SK-N-SH treated with all-trans-retinoic acid at 6 μM for 48 hours (cell line): ENCODE measurements at regions not wholly inside any gene's neighbourhood (a gene's known extent, or its start where the extent isn't known, plus 50 kb on each side); places are given as distances from the start of the nearest gene placed in this dataset.
"Not testable (repeated sequence)": the region's sequence is repeated elsewhere in the genome, so short reads cannot be mapped to it uniquely, and the experiment has no call there.

Experiments
- ATAC-seq: fragments of 200-7000 bp; cut with Tn5 transposase; 3 replicates; pipeline ENCODE4 v1.9.1; 2020; ENCODE audit warnings: mild to moderate bottlenecking, moderate library complexity
- ARNTL ChIP-seq: fragments of 450-650 bp; formaldehyde crosslinking; IDR thresholded peaks from 2 replicates; pipeline ENCODE4 v1.5.0; 2020; ENCODE audit warnings: low read depth, mild to moderate bottlenecking, moderate library complexity, borderline replicate concordance
- CSDC2 ChIP-seq: fragments of 250-450 bp; sonication (Bioruptor Pico); IDR thresholded peaks from 2 replicates; pipeline ENCODE4 v1.5.0; 2020; ENCODE audit warnings: mild to moderate bottlenecking, moderate library complexity
- ESRRG ChIP-seq: fragments of 250-450 bp; sonication (Bioruptor Pico); IDR thresholded peaks from 2 replicates; pipeline ENCODE4 v1.6.1; 2021; ENCODE audit warnings: mild to moderate bottlenecking
- GLIS3 ChIP-seq: fragments of 250-450 bp; sonication (Bioruptor Pico); IDR thresholded peaks from 2 replicates; pipeline ENCODE4 v1.5.0; 2020; ENCODE audit warnings: mild to moderate bottlenecking, moderate library complexity
- ISL1 ChIP-seq: fragments of 250-450 bp; sonication (Bioruptor Pico); IDR thresholded peaks from 2 replicates; pipeline ENCODE4 v2.1.2; 2022; ENCODE audit warnings: mild to moderate bottlenecking, moderate library complexity
- OSR1 ChIP-seq: fragments of 250-450 bp; sonication (Bioruptor Pico); IDR thresholded peaks from 2 replicates; pipeline ENCODE4 v1.8.0; 2022; ENCODE audit warnings: moderate library complexity, mild to moderate bottlenecking, inconsistent platforms
- PPARA ChIP-seq: fragments of 250-450 bp; sonication (Bioruptor Pico); IDR thresholded peaks from 2 replicates; pipeline ENCODE4 v1.5.0; 2020; ENCODE audit warnings: mild to moderate bottlenecking, borderline replicate concordance
- RARB ChIP-seq: fragments of 250-450 bp; sonication (Bioruptor Pico); IDR thresholded peaks from 2 replicates; pipeline ENCODE4 v1.8.0; 2021; ENCODE audit warnings: mild to moderate bottlenecking, moderate library complexity
- SNAI2 ChIP-seq: fragments of 250-450 bp; sonication (Bioruptor Pico); IDR thresholded peaks from 2 replicates; pipeline ENCODE4 v1.5.0; 2020; ENCODE audit warnings: mild to moderate bottlenecking, moderate library complexity
- TCF4 ChIP-seq: fragments of 250-450 bp; sonication (Bioruptor Pico); IDR thresholded peaks from 2 replicates; pipeline ENCODE4 v1.8.0; 2021; ENCODE audit warnings: mild to moderate bottlenecking, moderate library complexity, borderline replicate concordance
- ZFP3 ChIP-seq: fragments of 250-450 bp; sonication (Bioruptor Pico); IDR thresholded peaks from 2 replicates; pipeline ENCODE4 v1.5.0; 2020; ENCODE audit warnings: mild to moderate bottlenecking, moderate library complexity
- ZFP30 ChIP-seq: fragments of 450-650 bp; formaldehyde crosslinking; IDR thresholded peaks from 2 replicates; pipeline ENCODE4 v1.5.0; 2022; ENCODE audit warnings: mild to moderate bottlenecking, moderate library complexity
- ZNF565 ChIP-seq: fragments of 450-650 bp; formaldehyde crosslinking; conservative IDR thresholded peaks from 2 replicates; pipeline ENCODE4 v1.5.0; 2020; ENCODE audit warnings: low read depth, mild to moderate bottlenecking, moderate library complexity
- ZNF70 ChIP-seq: fragments of 450-650 bp; formaldehyde crosslinking; IDR thresholded peaks from 2 replicates; pipeline ENCODE4 v1.5.0; 2020; ENCODE audit warnings: mild to moderate bottlenecking, moderate library complexity
- ZNF8 ChIP-seq: fragments of 450-650 bp; formaldehyde crosslinking; IDR thresholded peaks from 2 replicates; pipeline ENCODE4 v1.5.0; 2020; ENCODE audit warnings: mild to moderate bottlenecking, moderate library complexity
- TF ChIP-seq, protein P1 (sequence below): fragments of 250-450 bp; sonication (Bioruptor Pico); IDR thresholded peaks from 2 replicates; pipeline ENCODE4 v1.5.0; 2020; ENCODE audit warnings: mild to moderate bottlenecking, moderate library complexity
- TF ChIP-seq, protein P2 (sequence below): fragments of 250-450 bp; sonication (Bioruptor Pico); IDR thresholded peaks from 2 replicates; pipeline ENCODE4 v1.5.1; 2021; ENCODE audit warnings: mild to moderate bottlenecking, moderate library complexity
- TF ChIP-seq, protein P3 (sequence below): fragments of 250-450 bp; sonication (Bioruptor Pico); IDR thresholded peaks from 2 replicates; pipeline ENCODE4 v1.5.1; 2020; ENCODE audit warnings: low read depth, mild to moderate bottlenecking, moderate library complexity
- TF ChIP-seq, protein P4 (sequence below): fragments of 250-450 bp; sonication (Bioruptor Pico); IDR thresholded peaks from 2 replicates; pipeline ENCODE4 v1.8.0; 2021; ENCODE audit warnings: low read depth, mild to moderate bottlenecking, moderate library complexity, borderline replicate concordance

DNA sequence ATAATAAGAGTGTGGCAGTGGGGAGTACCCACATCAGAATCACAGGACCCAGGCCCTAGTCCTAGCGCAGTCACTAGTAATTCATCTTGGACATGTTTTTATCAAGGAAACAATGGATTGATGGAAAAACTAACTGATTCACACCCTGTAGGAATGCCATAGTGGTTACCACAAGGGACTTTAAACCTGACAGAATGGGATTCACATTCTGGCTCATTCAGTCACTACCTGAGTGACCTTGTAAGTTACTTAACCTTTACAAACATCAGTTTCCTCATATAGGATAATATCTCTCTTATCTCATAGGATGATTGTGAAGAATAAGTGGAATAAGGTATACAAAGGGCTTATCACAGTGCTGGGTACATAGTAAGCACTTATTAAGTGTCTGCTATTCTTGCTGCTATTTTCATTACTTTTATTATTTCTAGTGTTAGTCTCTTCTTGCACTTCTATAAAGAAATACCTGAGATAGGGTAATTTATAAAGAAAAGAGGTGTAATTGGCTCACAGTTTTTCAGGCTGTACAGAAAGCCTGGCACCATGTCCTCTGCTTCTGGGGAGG is 247.5 kb upstream of the KLF3 start:
- no peak for ATAC-seq
- TF ChIP-seq CSDC2 (CRISPR knock-in tag): no peak
- TF ChIP-seq TCF4 (CRISPR knock-in tag): no peak
- no peak for TF ChIP-seq ZFP3 (CRISPR knock-in tag)
- no peak for TF ChIP-seq ZNF565 (CRISPR knock-in tag)
- no peak for TF ChIP-seq RARB (CRISPR knock-in tag)
- TF ChIP-seq, protein P1, sequence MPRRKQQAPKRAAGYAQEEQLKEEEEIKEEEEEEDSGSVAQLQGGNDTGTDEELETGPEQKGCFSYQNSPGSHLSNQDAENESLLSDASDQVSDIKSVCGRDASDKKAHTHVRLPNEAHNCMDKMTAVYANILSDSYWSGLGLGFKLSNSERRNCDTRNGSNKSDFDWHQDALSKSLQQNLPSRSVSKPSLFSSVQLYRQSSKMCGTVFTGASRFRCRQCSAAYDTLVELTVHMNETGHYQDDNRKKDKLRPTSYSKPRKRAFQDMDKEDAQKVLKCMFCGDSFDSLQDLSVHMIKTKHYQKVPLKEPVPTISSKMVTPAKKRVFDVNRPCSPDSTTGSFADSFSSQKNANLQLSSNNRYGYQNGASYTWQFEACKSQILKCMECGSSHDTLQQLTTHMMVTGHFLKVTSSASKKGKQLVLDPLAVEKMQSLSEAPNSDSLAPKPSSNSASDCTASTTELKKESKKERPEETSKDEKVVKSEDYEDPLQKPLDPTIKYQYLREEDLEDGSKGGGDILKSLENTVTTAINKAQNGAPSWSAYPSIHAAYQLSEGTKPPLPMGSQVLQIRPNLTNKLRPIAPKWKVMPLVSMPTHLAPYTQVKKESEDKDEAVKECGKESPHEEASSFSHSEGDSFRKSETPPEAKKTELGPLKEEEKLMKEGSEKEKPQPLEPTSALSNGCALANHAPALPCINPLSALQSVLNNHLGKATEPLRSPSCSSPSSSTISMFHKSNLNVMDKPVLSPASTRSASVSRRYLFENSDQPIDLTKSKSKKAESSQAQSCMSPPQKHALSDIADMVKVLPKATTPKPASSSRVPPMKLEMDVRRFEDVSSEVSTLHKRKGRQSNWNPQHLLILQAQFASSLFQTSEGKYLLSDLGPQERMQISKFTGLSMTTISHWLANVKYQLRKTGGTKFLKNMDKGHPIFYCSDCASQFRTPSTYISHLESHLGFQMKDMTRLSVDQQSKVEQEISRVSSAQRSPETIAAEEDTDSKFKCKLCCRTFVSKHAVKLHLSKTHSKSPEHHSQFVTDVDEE (CRISPR knock-in tag): no peak
- TF ChIP-seq GLIS3 (CRISPR knock-in tag): no peak
- TF ChIP-seq, protein P2, sequence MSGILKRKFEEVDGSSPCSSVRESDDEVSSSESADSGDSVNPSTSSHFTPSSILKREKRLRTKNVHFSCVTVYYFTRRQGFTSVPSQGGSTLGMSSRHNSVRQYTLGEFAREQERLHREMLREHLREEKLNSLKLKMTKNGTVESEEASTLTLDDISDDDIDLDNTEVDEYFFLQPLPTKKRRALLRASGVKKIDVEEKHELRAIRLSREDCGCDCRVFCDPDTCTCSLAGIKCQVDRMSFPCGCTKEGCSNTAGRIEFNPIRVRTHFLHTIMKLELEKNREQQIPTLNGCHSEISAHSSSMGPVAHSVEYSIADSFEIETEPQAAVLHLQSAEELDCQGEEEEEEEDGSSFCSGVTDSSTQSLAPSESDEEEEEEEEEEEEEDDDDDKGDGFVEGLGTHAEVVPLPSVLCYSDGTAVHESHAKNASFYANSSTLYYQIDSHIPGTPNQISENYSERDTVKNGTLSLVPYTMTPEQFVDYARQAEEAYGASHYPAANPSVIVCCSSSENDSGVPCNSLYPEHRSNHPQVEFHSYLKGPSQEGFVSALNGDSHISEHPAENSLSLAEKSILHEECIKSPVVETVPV (CRISPR knock-in tag): no peak
- TF ChIP-seq SNAI2: no peak
- TF ChIP-seq ZNF70: no peak
- no peak for TF ChIP-seq ZNF8 (CRISPR knock-in tag)

DNA sequence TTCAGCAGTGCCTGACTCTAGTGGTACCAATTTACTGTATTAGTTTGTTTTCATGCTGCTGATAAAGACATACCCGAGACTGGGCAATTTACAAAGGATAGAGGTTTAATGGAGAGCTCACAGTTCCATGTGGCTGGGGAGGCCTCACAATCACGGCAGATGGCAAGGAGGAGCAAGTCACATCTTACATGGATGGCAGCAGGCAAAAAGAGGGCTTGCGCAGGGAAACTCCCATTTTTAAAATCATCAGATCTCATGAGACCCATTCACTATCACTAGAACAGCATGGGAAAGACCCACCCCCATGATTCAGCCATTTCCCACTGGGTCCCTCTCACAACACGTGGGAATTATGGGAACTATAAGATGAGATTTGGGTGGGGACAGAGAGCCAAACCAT is 243.7 kb upstream of the KLF3 start:
- not testable (repeated sequence) for ATAC-seq

DNA sequence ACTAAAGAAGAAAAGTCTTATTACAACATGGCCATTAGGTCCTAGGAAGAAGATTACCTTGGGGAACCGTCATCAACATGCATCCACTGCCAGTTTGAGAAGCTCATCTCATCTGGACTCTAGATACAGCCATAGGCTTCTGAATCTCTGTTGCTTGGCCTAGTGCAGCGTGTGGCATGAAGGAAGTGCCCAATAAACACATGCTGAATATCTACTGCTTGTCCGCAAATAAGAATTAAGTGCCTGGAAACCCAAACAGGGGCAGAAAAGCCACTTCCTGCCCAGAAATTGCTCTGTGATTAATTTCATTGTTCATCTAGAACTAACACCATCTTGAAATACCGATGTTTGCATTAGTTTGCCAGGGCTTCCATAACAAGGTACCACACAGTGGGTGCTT is 241.1 kb upstream of the KLF3 start:
- no peak for ATAC-seq
- no peak for TF ChIP-seq ZNF70
- no peak for TF ChIP-seq OSR1
- TF ChIP-seq, protein P3, sequence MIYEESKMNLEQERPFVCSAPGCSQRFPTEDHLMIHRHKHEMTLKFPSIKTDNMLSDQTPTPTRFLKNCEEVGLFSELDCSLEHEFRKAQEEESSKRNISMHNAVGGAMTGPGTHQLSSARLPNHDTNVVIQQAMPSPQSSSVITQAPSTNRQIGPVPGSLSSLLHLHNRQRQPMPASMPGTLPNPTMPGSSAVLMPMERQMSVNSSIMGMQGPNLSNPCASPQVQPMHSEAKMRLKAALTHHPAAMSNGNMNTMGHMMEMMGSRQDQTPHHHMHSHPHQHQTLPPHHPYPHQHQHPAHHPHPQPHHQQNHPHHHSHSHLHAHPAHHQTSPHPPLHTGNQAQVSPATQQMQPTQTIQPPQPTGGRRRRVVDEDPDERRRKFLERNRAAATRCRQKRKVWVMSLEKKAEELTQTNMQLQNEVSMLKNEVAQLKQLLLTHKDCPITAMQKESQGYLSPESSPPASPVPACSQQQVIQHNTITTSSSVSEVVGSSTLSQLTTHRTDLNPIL (CRISPR knock-in tag): no peak
- TF ChIP-seq ZFP3 (CRISPR knock-in tag): no peak
- no peak for TF ChIP-seq GLIS3 (CRISPR knock-in tag)
- TF ChIP-seq RARB (CRISPR knock-in tag): no peak
- TF ChIP-seq ESRRG (CRISPR knock-in tag): no peak
- no peak for TF ChIP-seq SNAI2
- TF ChIP-seq ISL1: no peak

DNA sequence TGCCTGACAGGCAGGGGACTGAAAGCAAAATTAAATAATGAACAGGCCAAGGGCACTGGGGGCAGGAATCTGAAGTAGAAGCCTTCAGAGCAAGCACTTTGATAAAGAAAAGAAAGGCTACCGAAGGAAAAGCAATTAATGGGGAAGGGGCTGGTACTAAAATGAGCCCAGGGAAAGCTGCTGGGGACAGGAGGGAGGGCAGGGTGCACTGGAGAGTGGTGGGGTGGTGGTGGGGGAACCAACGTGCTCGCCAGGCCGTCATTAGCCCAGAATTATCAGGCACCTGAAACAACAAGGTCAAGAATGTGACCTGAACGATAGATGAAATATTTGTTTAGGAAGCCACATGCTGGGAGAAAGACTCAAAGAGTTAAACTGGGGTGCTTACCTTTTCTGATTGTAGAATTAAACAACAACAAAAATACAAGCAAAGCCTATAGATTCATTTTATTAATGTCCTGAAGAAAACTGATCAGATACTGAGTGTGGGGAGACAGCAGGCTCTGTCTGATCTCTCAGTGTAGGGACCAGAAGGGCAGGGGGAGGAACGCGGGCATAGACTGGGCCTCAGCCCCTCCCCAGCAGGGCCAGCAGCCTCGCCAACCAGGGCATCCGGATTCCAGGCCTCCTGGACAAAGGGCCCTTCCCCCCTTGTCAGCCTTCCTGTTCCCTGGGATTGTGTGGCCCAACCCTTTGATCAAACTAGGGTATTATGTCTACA is 239.7 kb upstream of the KLF3 start:
- TF ChIP-seq ZFP30 (CRISPR knock-in tag) (no peak), ZNF8 (CRISPR knock-in tag) (no peak), ARNTL (CRISPR knock-in tag) (no peak), ESRRG (CRISPR knock-in tag) (no peak)
- TF ChIP-seq, protein P3 (CRISPR knock-in tag): no peak

DNA sequence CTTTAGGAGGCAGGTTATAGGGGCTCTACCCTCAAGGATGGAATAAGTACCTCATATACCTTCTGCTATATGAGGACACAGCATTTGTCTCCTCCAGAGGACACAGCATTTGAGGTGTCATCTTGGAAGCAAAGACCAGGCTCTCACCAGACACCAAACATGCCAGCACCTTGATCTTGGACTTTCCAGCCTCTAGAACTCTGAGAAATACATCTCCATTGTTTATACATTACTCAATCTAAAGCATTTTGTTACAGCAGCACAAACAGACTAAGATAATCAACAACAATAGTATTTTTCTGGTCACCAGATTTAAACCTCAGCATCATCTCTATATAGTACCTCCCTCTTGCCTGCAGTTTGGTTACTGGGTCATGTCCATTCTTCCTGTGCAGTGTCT is 237.5 kb upstream of the KLF3 start:
- TF ChIP-seq RARB (CRISPR knock-in tag): no peak
- TF ChIP-seq PPARA (CRISPR knock-in tag): no peak
- TF ChIP-seq, all 23 proteins: peak for 0
- no peak for ATAC-seq

More for the DNA sequence above, 239.7 kb upstream of the KLF3 start:
- ATAC-seq: no peak

DNA sequence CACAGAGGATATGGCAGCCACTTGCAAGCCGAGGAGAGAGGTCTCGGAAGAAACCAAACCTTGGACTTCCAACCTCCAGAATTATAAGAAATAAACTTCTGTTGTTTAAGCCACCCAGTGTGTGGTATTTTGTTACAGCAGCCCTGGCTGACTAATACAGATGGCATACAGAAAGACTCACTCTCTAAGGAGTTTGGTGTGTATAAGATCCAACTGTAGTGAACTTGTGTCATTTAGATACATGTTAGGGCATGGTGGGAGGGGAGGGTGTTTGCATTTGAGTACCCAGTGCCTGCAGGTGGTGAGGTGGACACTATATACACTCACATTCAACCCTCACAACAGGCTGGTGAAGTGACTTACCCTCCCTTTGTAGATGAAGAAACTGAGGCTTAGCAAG is 233.2 kb upstream of the KLF3 start:
- ATAC-seq: no peak
- TF ChIP-seq CSDC2 (CRISPR knock-in tag) (no peak), ARNTL (CRISPR knock-in tag) (no peak), SNAI2 (no peak), ZFP3 (CRISPR knock-in tag) (no peak)
- TF ChIP-seq, protein P4, sequence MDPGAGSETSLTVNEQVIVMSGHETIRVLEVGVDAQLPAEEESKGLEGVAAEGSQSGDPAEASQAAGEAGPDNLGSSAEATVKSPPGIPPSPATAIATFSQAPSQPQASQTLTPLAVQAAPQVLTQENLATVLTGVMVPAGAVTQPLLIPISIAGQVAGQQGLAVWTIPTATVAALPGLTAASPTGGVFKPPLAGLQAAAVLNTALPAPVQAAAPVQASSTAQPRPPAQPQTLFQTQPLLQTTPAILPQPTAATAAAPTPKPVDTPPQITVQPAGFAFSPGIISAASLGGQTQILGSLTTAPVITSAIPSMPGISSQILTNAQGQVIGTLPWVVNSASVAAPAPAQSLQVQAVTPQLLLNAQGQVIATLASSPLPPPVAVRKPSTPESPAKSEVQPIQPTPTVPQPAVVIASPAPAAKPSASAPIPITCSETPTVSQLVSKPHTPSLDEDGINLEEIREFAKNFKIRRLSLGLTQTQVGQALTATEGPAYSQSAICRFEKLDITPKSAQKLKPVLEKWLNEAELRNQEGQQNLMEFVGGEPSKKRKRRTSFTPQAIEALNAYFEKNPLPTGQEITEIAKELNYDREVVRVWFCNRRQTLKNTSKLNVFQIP: no peak
